ENCODE measurements at regions not wholly inside any gene's neighbourhood (a gene's known extent, or its start where the extent isn't known, plus 50 kb on each side); places are given as distances from the start of the nearest gene placed in this dataset.

GRCh38 chr1:191959856-191960255, 198.4 kb upstream of the RGS18 start:
- CTCF ChIA-PET: no interaction called here

GRCh38 chr1:191963286-191963685, 195.0 kb upstream of the RGS18 start:
- intact Hi-C loops (cut with micrococcal nuclease; ENCODE audit: unreplicated experiment) (no loop called here), in situ Hi-C loops (cut with HindIII; ENCODE audit: low pct_unique_long_range_greater_than_20kb, low sequenced_read_pairs) (no loop called here)
- DNase-seq (ENCODE audit: low read depth, low spot score) (no peak), ATAC-seq (no peak)
- CTCF ChIA-PET: no interaction called here
- no peaks in the 10 kb centered on the region for H3K27me3 ChIP-seq (ENCODE audit: control insufficient read depth, insufficient read depth, low read length)
- H3K36me3 ChIP-seq (ENCODE audit: control insufficient read depth, insufficient read depth, low read length): no peaks in the 10 kb centered on the region
- H3K4me1 ChIP-seq (ENCODE audit: control insufficient read depth, insufficient read depth, low read length): no peaks in the 10 kb centered on the region
- no peak overlapping the region for H3K4me3 ChIP-seq (ENCODE audit: low read depth in 2 of 2, low read length in 2 of 2)
- TF ChIP-seq POLR2AphosphoS5 (IDR thresholded peaks at IDR 0.05; ENCODE audit: low read depth, low read length) (no peak), SIN3A (IDR thresholded peaks at IDR 0.05; ENCODE audit: borderline replicate concordance, insufficient read depth, low read depth, low read length) (no peak), TCF7L2 (IDR thresholded peaks at IDR 0.05; ENCODE audit: low read depth, low read length) (no peak), REST (IDR thresholded peaks at IDR 0.05; ENCODE audit: insufficient read depth in 1 of 2, low read depth in 2 of 2, low read length in 1 of 2) (no peak)
- BruUV-seq (replicated peaks): no TSS peak
- no peaks in the 10 kb centered on the region for H3K9me3 ChIP-seq (ENCODE audit: control insufficient read depth, insufficient read depth, low read depth, low read length)
- POLR2A ChIA-PET: no interaction called here
- no peak overlapping the region for H3K27ac ChIP-seq (ENCODE audit: low read length)

More at GRCh38 chr1:191959856-191960255, 198.4 kb upstream of the RGS18 start:
- BruUV-seq (replicated peaks): no TSS peak
- no peaks in the 10 kb centered on the region for H3K27me3 ChIP-seq (ENCODE audit: control insufficient read depth, insufficient read depth, low read length)
- in situ Hi-C loops (cut with HindIII; ENCODE audit: low pct_unique_long_range_greater_than_20kb, low sequenced_read_pairs) (no loop called here), intact Hi-C loops (cut with micrococcal nuclease; ENCODE audit: unreplicated experiment) (no loop called here)
- no peak for ATAC-seq
- POLR2A ChIA-PET: no interaction called here
- no peaks in the 10 kb centered on the region for H3K36me3 ChIP-seq (ENCODE audit: control insufficient read depth, insufficient read depth, low read length)
- DNase-seq (ENCODE audit: low read depth, low spot score): no peak
- H3K4me3 ChIP-seq (ENCODE audit: low read depth in 2 of 2, low read length in 2 of 2): no peak overlapping the region
- TF ChIP-seq TCF7L2 (IDR thresholded peaks at IDR 0.05; ENCODE audit: low read depth, low read length) (no peak), REST (IDR thresholded peaks at IDR 0.05; ENCODE audit: insufficient read depth in 1 of 2, low read depth in 2 of 2, low read length in 1 of 2) (no peak), POLR2AphosphoS5 (IDR thresholded peaks at IDR 0.05; ENCODE audit: low read depth, low read length) (no peak), CTCF (IDR thresholded peaks at IDR 0.05) (no peak), SIN3A (IDR thresholded peaks at IDR 0.05; ENCODE audit: borderline replicate concordance, insufficient read depth, low read depth, low read length) (no peak)
- no peak overlapping the region for H3K27ac ChIP-seq (ENCODE audit: low read length)
- H3K9me3 ChIP-seq (ENCODE audit: control insufficient read depth, insufficient read depth, low read depth, low read length): no peaks in the 10 kb centered on the region; the same call in 1 of the 2 replicates
- H3K4me1 ChIP-seq (ENCODE audit: control insufficient read depth, insufficient read depth, low read length): no peaks in the 10 kb centered on the region
